ENCODE measurements at regions not wholly inside any gene's neighbourhood (a gene's known extent, or its start where the extent isn't known, plus 50 kb on each side); places are given as distances from the start of the nearest gene placed in this dataset.

GRCh38 chr6:92719773-92720172 lies 699.6 kb downstream of the EPHA7 start:
- H3K4me3 ChIP-seq (ENCODE audit: low read depth, low read length): no peak overlapping the region
- TF ChIP-seq CTCF (IDR thresholded peaks at IDR 0.05; ENCODE audit: low read depth, low read length, missing control alignments): no peak
- no peak for DNase-seq (ENCODE audit: low read depth)

GRCh38 chr6:92716638-92717037 lies 702.7 kb downstream of the EPHA7 start:
- TF ChIP-seq CTCF (IDR thresholded peaks at IDR 0.05; ENCODE audit: low read depth, low read length, missing control alignments): no peak
- no peak for DNase-seq (ENCODE audit: low read depth)
- no peak overlapping the region for H3K4me3 ChIP-seq (ENCODE audit: low read depth, low read length)

- no peak for TF ChIP-seq CTCF (IDR thresholded peaks at IDR 0.05; ENCODE audit: low read depth, low read length, missing control alignments)
- no peak for DNase-seq (ENCODE audit: low read depth)
- H3K4me3 ChIP-seq (ENCODE audit: low read depth, low read length): no peak overlapping the region
Measured at GRCh38 chr6:92715991-92716390, 703.4 kb downstream of the EPHA7 start.

GRCh38 chr6:92714346-92714745 lies 705.0 kb downstream of the EPHA7 start:
- DNase-seq (ENCODE audit: low read depth): no peak
- no peak for TF ChIP-seq CTCF (IDR thresholded peaks at IDR 0.05; ENCODE audit: low read depth, low read length, missing control alignments)
- no peak overlapping the region for H3K4me3 ChIP-seq (ENCODE audit: low read depth, low read length)

- DNase-seq (ENCODE audit: low read depth): no peak
- no peak for TF ChIP-seq CTCF (IDR thresholded peaks at IDR 0.05; ENCODE audit: low read depth, low read length, missing control alignments)
Measured at GRCh38 chr6:92710048-92710447, 709.3 kb downstream of the EPHA7 start.

GRCh38 chr6:92708945-92709344 lies 710.4 kb downstream of the EPHA7 start:
- no peak for TF ChIP-seq CTCF (IDR thresholded peaks at IDR 0.05; ENCODE audit: low read depth, low read length, missing control alignments)
- H3K4me3 ChIP-seq (ENCODE audit: low read depth, low read length): no peak overlapping the region
- no peak for DNase-seq (ENCODE audit: low read depth)

More at GRCh38 chr6:92710048-92710447, 709.3 kb downstream of the EPHA7 start:
- no peak overlapping the region for H3K4me3 ChIP-seq (ENCODE audit: low read depth, low read length)

GRCh38 chr6:92708270-92708669 lies 711.1 kb downstream of the EPHA7 start:
- no peak for TF ChIP-seq CTCF (IDR thresholded peaks at IDR 0.05; ENCODE audit: low read depth, low read length, missing control alignments)
- no peak overlapping the region for H3K4me3 ChIP-seq (ENCODE audit: low read depth, low read length)
- DNase-seq (ENCODE audit: low read depth): no peak
